Ovary (tissue), 3 donors: ENCODE measurements at regions not wholly inside any gene's neighbourhood (a gene's known extent, or its start where the extent isn't known, plus 50 kb on each side); places are given as distances from the start of the nearest gene placed in this dataset.

Experiments used
- POLR2A ChIP-seq: fragments of 450-650 bp; IDR thresholded peaks from one replicate; pipeline ENCODE4 v1.6.1; 2017; ENCODE audit warnings: antibody characterized with exemption, mild to moderate bottlenecking, moderate library complexity
- TF ChIP-seq, protein P1 (sequence below), 3 donors: fragments of 450-650 bp in 2 of 3; fragments of 200-600 bp in 1 of 3; IDR thresholded peaks; one replicate each; pipeline versions ENCODE4 v1.5.1 to v1.8.0; 2016 to 2022; ENCODE audit warnings: antibody characterized with exemption in 3 of 3, mild to moderate bottlenecking in 1 of 3
- donor health status: DM: no; HTN: no; CAD: no.

DNA sequence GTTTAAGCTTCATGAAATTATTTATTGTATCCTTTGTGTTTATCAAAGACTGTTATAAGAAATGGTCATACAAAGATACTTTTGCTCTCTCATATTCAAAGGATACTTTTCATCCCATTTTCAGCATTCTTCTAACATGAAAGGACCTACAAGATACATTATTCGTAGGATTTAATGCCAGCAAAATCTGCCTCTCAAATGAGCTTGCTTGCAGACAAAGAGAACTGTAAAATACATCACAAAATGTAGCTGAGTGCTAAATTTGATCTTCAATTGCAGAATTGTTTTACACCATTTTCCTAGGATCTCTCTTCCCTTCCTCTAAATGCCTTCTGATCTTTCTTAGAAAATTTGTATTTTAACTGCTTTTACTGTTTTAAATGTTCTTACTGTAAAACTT lies 333.0 kb upstream of the NAV3 start:
- TF ChIP-seq, protein P1, sequence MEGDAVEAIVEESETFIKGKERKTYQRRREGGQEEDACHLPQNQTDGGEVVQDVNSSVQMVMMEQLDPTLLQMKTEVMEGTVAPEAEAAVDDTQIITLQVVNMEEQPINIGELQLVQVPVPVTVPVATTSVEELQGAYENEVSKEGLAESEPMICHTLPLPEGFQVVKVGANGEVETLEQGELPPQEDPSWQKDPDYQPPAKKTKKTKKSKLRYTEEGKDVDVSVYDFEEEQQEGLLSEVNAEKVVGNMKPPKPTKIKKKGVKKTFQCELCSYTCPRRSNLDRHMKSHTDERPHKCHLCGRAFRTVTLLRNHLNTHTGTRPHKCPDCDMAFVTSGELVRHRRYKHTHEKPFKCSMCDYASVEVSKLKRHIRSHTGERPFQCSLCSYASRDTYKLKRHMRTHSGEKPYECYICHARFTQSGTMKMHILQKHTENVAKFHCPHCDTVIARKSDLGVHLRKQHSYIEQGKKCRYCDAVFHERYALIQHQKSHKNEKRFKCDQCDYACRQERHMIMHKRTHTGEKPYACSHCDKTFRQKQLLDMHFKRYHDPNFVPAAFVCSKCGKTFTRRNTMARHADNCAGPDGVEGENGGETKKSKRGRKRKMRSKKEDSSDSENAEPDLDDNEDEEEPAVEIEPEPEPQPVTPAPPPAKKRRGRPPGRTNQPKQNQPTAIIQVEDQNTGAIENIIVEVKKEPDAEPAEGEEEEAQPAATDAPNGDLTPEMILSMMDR (IDR thresholded peaks at IDR 0.05), result no peak
- no peak for TF ChIP-seq POLR2A
